ENCODE measurements at regions not wholly inside any gene's neighbourhood (a gene's known extent, or its start where the extent isn't known, plus 50 kb on each side); places are given as distances from the start of the nearest gene placed in this dataset.
A peak's percentile ranks its signal among the peaks of the same experiment; 100 is the strongest.
"Not testable (repeated sequence)": the region's sequence is repeated elsewhere in the genome, so short reads cannot be mapped to it uniquely, and the experiment has no call there.

DNA sequence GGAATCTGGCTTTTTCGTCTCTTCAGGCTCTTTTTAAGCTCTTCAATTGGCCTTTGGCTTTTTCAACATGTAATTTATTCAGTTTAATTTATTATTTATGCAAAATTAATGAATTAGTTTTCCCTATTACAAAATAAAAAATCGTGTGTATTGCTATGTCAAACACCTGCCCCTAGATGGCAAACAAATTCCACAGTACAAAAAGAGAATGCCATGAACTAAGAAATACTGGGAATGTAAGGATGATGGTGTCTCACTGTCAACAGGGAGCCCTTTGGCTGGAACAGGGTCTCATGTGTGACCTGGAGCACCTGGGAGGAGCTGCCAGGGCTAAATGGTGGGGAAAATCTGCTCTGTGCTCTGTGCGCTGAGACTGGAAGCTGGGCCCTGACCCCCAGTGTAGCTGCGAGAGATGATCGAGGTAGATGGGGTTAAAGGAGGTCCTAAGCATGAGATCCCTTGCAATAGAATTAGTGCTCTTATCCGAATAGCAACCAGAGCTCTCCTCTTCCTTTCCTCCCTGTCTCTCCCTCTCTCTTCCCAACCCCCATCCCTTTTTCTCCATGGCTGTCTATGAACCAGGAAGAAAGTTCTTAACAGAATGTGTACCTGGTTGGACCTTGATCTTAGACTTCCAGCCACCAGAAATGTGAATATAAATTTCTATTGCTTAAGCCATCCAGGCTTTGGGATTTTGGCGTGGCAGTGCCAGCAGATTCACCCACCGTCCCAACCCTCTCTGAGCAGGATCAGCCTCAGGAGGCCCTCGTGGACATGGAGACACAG, 1183.5 kb downstream of the RPIA start:
- H3K36me3 Mint-ChIP-seq; H3K79me2 ChIP-seq (ENCODE audit: insufficient read depth, low read length); H3K27ac Mint-ChIP-seq; H3K9me3 ChIP-seq (replicated peaks in 1 of 2; ENCODE audit: control insufficient read depth in 1 of 2, insufficient read depth in 1 of 2, low read length in 2 of 2); DNase-seq; H3K9me3 Mint-ChIP-seq; H4K20me1 ChIP-seq (ENCODE audit: insufficient read depth, low read length); H3K4me2 ChIP-seq (replicated peaks; ENCODE audit: extremely low read depth, low read length, poor library complexity, severe bottlenecking); H3K27me3 ChIP-seq (ENCODE audit: control insufficient read depth in 2 of 2, insufficient read depth in 2 of 2, low read length in 2 of 2); intact Hi-C loops (cut with micrococcal nuclease); H3K9ac ChIP-seq (ENCODE audit: insufficient read depth, low read length, poor library complexity, severe bottlenecking); H3K4me1 ChIP-seq (ENCODE audit: control insufficient read depth in 1 of 2, insufficient read depth in 2 of 2, low read length in 2 of 2); H2AFZ ChIP-seq (ENCODE audit: insufficient read depth, low read depth, low read length, poor library complexity, severe bottlenecking); H3K36me3 ChIP-seq (replicated peaks in 1 of 2; ENCODE audit: control insufficient read depth in 1 of 2, insufficient read depth in 2 of 2, low read length in 2 of 2); H3K27ac ChIP-seq (ENCODE audit: low read depth in 1 of 2, low read length in 2 of 2); H3K27me3 Mint-ChIP-seq (ENCODE audit: low read depth in 3 of 3); H3K4me1 Mint-ChIP-seq; H3K4me3 ChIP-seq (replicated peaks in 1 of 3; ENCODE audit: low read depth in 2 of 3, low read length in 3 of 3); H3K4me3 Mint-ChIP-seq: not testable (repeated sequence)
- no CpG with 5 or more reads among the region's 9 CpGs for WGBS (ENCODE audit: insufficient coverage)

- H3K36me3 Mint-ChIP-seq; H3K4me1 Mint-ChIP-seq; H3K27me3 Mint-ChIP-seq (ENCODE audit: low read depth in 3 of 3); H3K9ac ChIP-seq (ENCODE audit: insufficient read depth, low read length, poor library complexity, severe bottlenecking); H3K4me3 Mint-ChIP-seq; H3K27me3 ChIP-seq (ENCODE audit: control insufficient read depth in 2 of 2, insufficient read depth in 2 of 2, low read length in 2 of 2); H3K27ac Mint-ChIP-seq; intact Hi-C loops (cut with micrococcal nuclease); H4K20me1 ChIP-seq (ENCODE audit: insufficient read depth, low read length); DNase-seq; H3K27ac ChIP-seq (ENCODE audit: low read depth in 1 of 2, low read length in 2 of 2); H3K4me3 ChIP-seq (replicated peaks in 1 of 3; ENCODE audit: low read depth in 2 of 3, low read length in 3 of 3); H3K4me2 ChIP-seq (replicated peaks; ENCODE audit: extremely low read depth, low read length, poor library complexity, severe bottlenecking); H3K36me3 ChIP-seq (replicated peaks in 1 of 2; ENCODE audit: control insufficient read depth in 1 of 2, insufficient read depth in 2 of 2, low read length in 2 of 2); H3K9me3 Mint-ChIP-seq; H3K9me3 ChIP-seq (replicated peaks in 1 of 2; ENCODE audit: control insufficient read depth in 1 of 2, insufficient read depth in 1 of 2, low read length in 2 of 2); H3K79me2 ChIP-seq (ENCODE audit: insufficient read depth, low read length); H3K4me1 ChIP-seq (ENCODE audit: control insufficient read depth in 1 of 2, insufficient read depth in 2 of 2, low read length in 2 of 2); H2AFZ ChIP-seq (ENCODE audit: insufficient read depth, low read depth, low read length, poor library complexity, severe bottlenecking): not testable (repeated sequence)
- no CpG with 5 or more reads among the region's 1 CpG for WGBS (ENCODE audit: insufficient coverage)
Measured at GRCh38 chr2:89876445-89876844, 1185.0 kb downstream of the RPIA start.

DNA sequence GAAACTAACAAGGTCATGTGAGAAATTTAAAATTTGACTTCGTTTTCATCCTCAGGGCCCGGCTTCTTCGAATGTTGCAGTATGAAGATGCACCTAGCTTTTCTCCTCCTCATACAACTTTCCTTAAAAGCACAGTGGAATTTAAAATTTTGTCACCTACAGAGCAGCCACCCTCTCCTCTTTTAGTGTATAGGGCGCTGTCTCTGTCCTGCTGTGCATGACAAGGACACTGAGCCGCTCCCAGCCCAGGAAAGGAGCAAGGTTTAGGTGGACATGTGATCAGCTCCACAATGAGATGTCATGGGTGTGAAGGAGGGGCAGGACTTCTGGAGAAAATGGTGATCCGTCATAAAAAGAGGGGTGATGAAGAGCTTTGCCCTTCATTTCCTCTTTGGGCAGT, 1185.4 kb downstream of the RPIA start:
- H3K4me3 Mint-ChIP-seq; H3K9ac ChIP-seq (ENCODE audit: insufficient read depth, low read length, poor library complexity, severe bottlenecking); H3K36me3 Mint-ChIP-seq; H3K4me3 ChIP-seq (replicated peaks in 1 of 3; ENCODE audit: low read depth in 2 of 3, low read length in 3 of 3); H3K4me1 Mint-ChIP-seq; H3K79me2 ChIP-seq (ENCODE audit: insufficient read depth, low read length); H3K27me3 Mint-ChIP-seq (ENCODE audit: low read depth in 3 of 3); DNase-seq; H3K9me3 Mint-ChIP-seq; H3K4me2 ChIP-seq (replicated peaks; ENCODE audit: extremely low read depth, low read length, poor library complexity, severe bottlenecking); H3K27me3 ChIP-seq (ENCODE audit: control insufficient read depth in 2 of 2, insufficient read depth in 2 of 2, low read length in 2 of 2); H3K4me1 ChIP-seq (ENCODE audit: control insufficient read depth in 1 of 2, insufficient read depth in 2 of 2, low read length in 2 of 2); H3K36me3 ChIP-seq (replicated peaks in 1 of 2; ENCODE audit: control insufficient read depth in 1 of 2, insufficient read depth in 2 of 2, low read length in 2 of 2); intact Hi-C loops (cut with micrococcal nuclease); H3K9me3 ChIP-seq (replicated peaks in 1 of 2; ENCODE audit: control insufficient read depth in 1 of 2, insufficient read depth in 1 of 2, low read length in 2 of 2); H3K27ac ChIP-seq (ENCODE audit: low read depth in 1 of 2, low read length in 2 of 2); H2AFZ ChIP-seq (ENCODE audit: insufficient read depth, low read depth, low read length, poor library complexity, severe bottlenecking); H3K27ac Mint-ChIP-seq; H4K20me1 ChIP-seq (ENCODE audit: insufficient read depth, low read length): not testable (repeated sequence)
- no CpG with 5 or more reads among the region's 6 CpGs for WGBS (ENCODE audit: insufficient coverage)

- H3K27ac ChIP-seq (ENCODE audit: low read depth in 1 of 2, low read length in 2 of 2); H3K27me3 Mint-ChIP-seq (ENCODE audit: low read depth in 3 of 3); DNase-seq; H3K36me3 Mint-ChIP-seq; H3K4me2 ChIP-seq (replicated peaks; ENCODE audit: extremely low read depth, low read length, poor library complexity, severe bottlenecking); H3K9me3 ChIP-seq (replicated peaks in 1 of 2; ENCODE audit: control insufficient read depth in 1 of 2, insufficient read depth in 1 of 2, low read length in 2 of 2); H3K9ac ChIP-seq (ENCODE audit: insufficient read depth, low read length, poor library complexity, severe bottlenecking); H4K20me1 ChIP-seq (ENCODE audit: insufficient read depth, low read length); H3K27me3 ChIP-seq (ENCODE audit: control insufficient read depth in 2 of 2, insufficient read depth in 2 of 2, low read length in 2 of 2); intact Hi-C loops (cut with micrococcal nuclease); H2AFZ ChIP-seq (ENCODE audit: insufficient read depth, low read depth, low read length, poor library complexity, severe bottlenecking); H3K4me1 ChIP-seq (ENCODE audit: control insufficient read depth in 1 of 2, insufficient read depth in 2 of 2, low read length in 2 of 2); H3K79me2 ChIP-seq (ENCODE audit: insufficient read depth, low read length); H3K4me3 ChIP-seq (replicated peaks in 1 of 3; ENCODE audit: low read depth in 2 of 3, low read length in 3 of 3); H3K36me3 ChIP-seq (replicated peaks in 1 of 2; ENCODE audit: control insufficient read depth in 1 of 2, insufficient read depth in 2 of 2, low read length in 2 of 2); H3K4me3 Mint-ChIP-seq; H3K9me3 Mint-ChIP-seq; H3K4me1 Mint-ChIP-seq: not testable (repeated sequence)
- no CpG with 5 or more reads among the region's 1 CpG for WGBS (ENCODE audit: insufficient coverage)
- peak overlapping the region in 1 of 7 donors; percentile 40 for H3K27ac Mint-ChIP-seq
Measured at GRCh38 chr2:89882880-89883279, 1191.4 kb downstream of the RPIA start.

All from CD14-positive monocyte (primary cell).